H1 (cell line): ENCODE measurements at regions not wholly inside any gene's neighbourhood (a gene's known extent, or its start where the extent isn't known, plus 50 kb on each side); places are given as distances from the start of the nearest gene placed in this dataset.

ENCODE experiments used
- CTCF ChIA-PET: fragments of 300-600 bp; sonication (Branson Sonifier 250); formaldehyde crosslinking; loops from one replicate; lab custom pipeline; 2021; ENCODE audit not compliant: partially characterized antibody; lab: Charles Lee
- POLR2A ChIA-PET: fragments of 300-600 bp; sonication (Branson Sonifier 250); formaldehyde crosslinking; loops from one replicate; lab custom pipeline; 2021; ENCODE audit warnings: inconsistent platforms; ENCODE audit not compliant: partially characterized antibody; lab: Charles Lee
- DNase-seq, 2 experiments: peaks; one replicate each; pipeline versions ENCODE4 v3.0.0 to v3.0.0-alpha.2; 2010 to 2022; ENCODE audit warnings: low spot score in 2 of 2, low read depth in 1 of 2, mixed read lengths in 1 of 2
- FAIRE-seq: peaks from 2 replicates; lab custom pipeline; 2011; peaks lifted over from hg19 to GRCh38; lab: Jason Lieb, UNC
- H2AFZ ChIP-seq: 2 replicates; pipeline ENCODE4 v1.8.1; 2012; ENCODE audit warnings: low read length, inconsistent platforms
- H2AK5ac ChIP-seq: 2 replicates; pipeline ENCODE4 v1.6.1; 2013; ENCODE audit warnings: low read depth, low read length
- H2BK120ac ChIP-seq: replicated peaks from 2 replicates; pipeline ENCODE3; 2013; ENCODE audit warnings: low read depth, low read length, inconsistent platforms
- H2BK12ac ChIP-seq: 2 replicates; pipeline ENCODE4 v1.6.1; 2013; ENCODE audit warnings: low read depth, low read length
- H2BK15ac ChIP-seq: 2 replicates; pipeline ENCODE4 v1.6.1; 2013; ENCODE audit warnings: low read length
- H2BK20ac ChIP-seq: 2 replicates; pipeline ENCODE4 v1.6.1; 2013; ENCODE audit warnings: low read length
- H2BK5ac ChIP-seq: 2 replicates; pipeline ENCODE4 v1.6.1; 2013; ENCODE audit warnings: low read depth, low read length
- H3K14ac ChIP-seq: 2 replicates; pipeline ENCODE4 v1.6.1; 2013; ENCODE audit warnings: inconsistent platforms; ENCODE audit not compliant: insufficient read length
- H3K18ac ChIP-seq: 2 replicates; pipeline ENCODE4 v1.6.1; 2013; ENCODE audit warnings: low read length; ENCODE audit errors: extremely low read depth
- H3K23ac ChIP-seq: 2 replicates; pipeline ENCODE4 v1.6.1; 2013; ENCODE audit warnings: inconsistent platforms; ENCODE audit not compliant: insufficient read length
- H3K23me2 ChIP-seq: 2 replicates; pipeline ENCODE4 v1.6.1; 2013; ENCODE audit warnings: low read depth, low read length
- H3K27ac ChIP-seq: 2 replicates; pipeline ENCODE4 v1.6.1; 2011; ENCODE audit warnings: low read depth, low read length, inconsistent platforms
- H3K27me3 ChIP-seq, 4 experiments: replicated peaks in 1 of 4; 1 replicate in 1 of 4; 2 replicates in 3 of 4; pipeline versions ENCODE4 v1.6.1 to v1.8.1; 2011 to 2013; ENCODE audit warnings: low read length in 3 of 4, mild to moderate bottlenecking in 3 of 4, inconsistent platforms in 2 of 4, mixed read lengths in 2 of 4, moderate library complexity in 1 of 4; ENCODE audit not compliant: control insufficient read depth in 3 of 4, insufficient read depth in 3 of 4; ENCODE audit errors: extremely low read depth in 1 of 4
- H3K36me3 ChIP-seq, 4 experiments: 2 replicates each; pipeline versions ENCODE4 v1.6.1 to v1.8.1; 2011 to 2013; ENCODE audit warnings: mild to moderate bottlenecking in 4 of 4, low read length in 3 of 4, moderate library complexity in 2 of 4, control low read depth in 1 of 4, inconsistent platforms in 1 of 4; ENCODE audit not compliant: insufficient read depth in 4 of 4, control insufficient read depth in 2 of 4
- H3K4ac ChIP-seq: replicated peaks from 2 replicates; pipeline ENCODE3; 2013; ENCODE audit warnings: low read length, low read depth, mixed read lengths, inconsistent platforms; ENCODE audit not compliant: insufficient read length
- H3K4me1 ChIP-seq, 4 experiments: replicated peaks in 1 of 4; 1 replicate in 1 of 4; 2 replicates in 3 of 4; pipeline versions ENCODE4 v1.6.1 to v1.8.1; 2011 to 2013; ENCODE audit warnings: low read length in 3 of 4, inconsistent platforms in 2 of 4, mixed read lengths in 1 of 4; ENCODE audit not compliant: insufficient read depth in 4 of 4, control insufficient read depth in 3 of 4
- H3K4me2 ChIP-seq, 2 experiments: 2 replicates each; pipeline versions ENCODE4 v1.6.1 to v1.8.1; 2011 to 2013; ENCODE audit warnings: low read depth in 2 of 2, low read length in 2 of 2, control low read depth in 1 of 2, inconsistent platforms in 1 of 2, mild to moderate bottlenecking in 1 of 2; ENCODE audit not compliant: insufficient read depth in 1 of 2
- H3K4me3 ChIP-seq, 4 experiments: fragments of 200-600, 300-600 bp in 1 of 4; sonication (generic), shearing (Covaris generic), sonication (Bioruptor Twin) in 1 of 4; 2 replicates each; pipeline versions ENCODE4 v1.5.1 to v1.8.1; 2011 to 2016; ENCODE audit warnings: low read length in 4 of 4, low read depth in 3 of 4, control low read depth in 2 of 4, inconsistent platforms in 2 of 4, mild to moderate bottlenecking in 2 of 4, mixed read lengths in 1 of 4, moderate library complexity in 1 of 4; ENCODE audit not compliant: insufficient read depth in 2 of 4; ENCODE audit errors: extremely low read depth in 1 of 4
- H3K56ac ChIP-seq: replicated peaks from 2 replicates; pipeline ENCODE3; 2013; ENCODE audit warnings: low read depth, mild to moderate bottlenecking, mixed read lengths, low read length, inconsistent platforms; ENCODE audit not compliant: insufficient read length
- H3K79me1 ChIP-seq: 2 replicates; pipeline ENCODE4 v1.6.1; 2013; ENCODE audit warnings: low read depth, low read length, control low read depth
- H3K79me2 ChIP-seq, 2 experiments: 2 replicates each; pipeline versions ENCODE4 v1.6.1 to v1.8.1; 2012 to 2013; ENCODE audit warnings: low read length in 2 of 2, mild to moderate bottlenecking in 2 of 2, inconsistent platforms in 1 of 2; ENCODE audit not compliant: insufficient read depth in 2 of 2, control insufficient read depth in 1 of 2
- H3K9ac ChIP-seq, 4 experiments: replicated peaks in 1 of 4; 1 replicate in 1 of 4; 2 replicates in 3 of 4; pipeline versions ENCODE4 v1.6.1 to v1.8.1; 2011 to 2013; ENCODE audit warnings: low read depth in 3 of 4, low read length in 3 of 4, control low read depth in 2 of 4, mild to moderate bottlenecking in 2 of 4, moderate library complexity in 2 of 4, inconsistent platforms in 1 of 4; ENCODE audit errors: extremely low read depth in 1 of 4
- H3K9me3 ChIP-seq, 2 experiments: 2 replicates each; pipeline versions ENCODE4 v1.6.1 to v1.8.1; 2012 to 2013; ENCODE audit warnings: mild to moderate bottlenecking in 2 of 2, moderate library complexity in 2 of 2, control low read depth in 1 of 2, inconsistent platforms in 1 of 2, low read depth in 1 of 2, low read length in 1 of 2, mixed read lengths in 1 of 2; ENCODE audit not compliant: insufficient read depth in 2 of 2
- H4K20me1 ChIP-seq, 2 experiments: replicated peaks in 1 of 2; 2 replicates each; pipeline versions ENCODE3 to v1.8.1; 2011 to 2013; ENCODE audit warnings: inconsistent platforms in 2 of 2, low read length in 2 of 2, mild to moderate bottlenecking in 1 of 2; ENCODE audit not compliant: insufficient read depth in 2 of 2, control insufficient read depth in 1 of 2
- H4K5ac ChIP-seq: 2 replicates; pipeline ENCODE4 v1.6.1; 2013; ENCODE audit warnings: low read length, low read depth, mixed read lengths, inconsistent platforms; ENCODE audit not compliant: insufficient read length
- H4K8ac ChIP-seq: 2 replicates; pipeline ENCODE4 v1.8.0; 2013; ENCODE audit warnings: mild to moderate bottlenecking, moderate library complexity, low read length, inconsistent platforms; ENCODE audit not compliant: insufficient read depth; ENCODE audit errors: extremely low read depth
- H4K91ac ChIP-seq: replicated peaks from 2 replicates; pipeline ENCODE3; 2013; ENCODE audit warnings: low read length, mixed read lengths, inconsistent platforms; ENCODE audit not compliant: insufficient read length
- ASH2L ChIP-seq: fragments of 200-600, 300-600 bp; sonication (generic); IDR thresholded peaks from one replicate; pipeline ENCODE4 v1.7.1; 2017; ENCODE audit warnings: low read length
- CEBPB ChIP-seq: IDR thresholded peaks from 2 replicates; pipeline ENCODE4 v1.6.1; 2012; ENCODE audit warnings: low read depth, low read length
- GABPA ChIP-seq: IDR thresholded peaks from 2 replicates; pipeline ENCODE4 v1.6.1; 2011; ENCODE audit warnings: mild to moderate bottlenecking, low read length, moderate library complexity, borderline replicate concordance; ENCODE audit not compliant: insufficient read depth
- HDAC2 ChIP-seq, 2 experiments: fragments of 300-600 bp in 1 of 2; sonication (generic) in 1 of 2; IDR thresholded peaks; 2 replicates each; pipeline ENCODE4 v1.6.1; 2011 to 2012; ENCODE audit warnings: low read depth in 2 of 2, low read length in 2 of 2, mild to moderate bottlenecking in 2 of 2, moderate library complexity in 2 of 2, borderline replicate concordance in 1 of 2, inconsistent platforms in 1 of 2
- JUN ChIP-seq: IDR thresholded peaks from 2 replicates; pipeline ENCODE4 v1.6.1; 2011; ENCODE audit warnings: low read depth, mild to moderate bottlenecking, improper control_type of control experiment, low read length
- KDM4A ChIP-seq: IDR thresholded peaks from one replicate; pipeline ENCODE4 v1.7.1; 2012; ENCODE audit warnings: low read depth, mild to moderate bottlenecking, moderate library complexity, low read length, inconsistent platforms; ENCODE audit not compliant: severe bottlenecking
- NANOG ChIP-seq: IDR thresholded peaks from 2 replicates; pipeline ENCODE4 v1.6.1; 2011; ENCODE audit warnings: low read length, low read depth, mild to moderate bottlenecking, inconsistent platforms; ENCODE audit not compliant: insufficient read depth, poor library complexity, severe bottlenecking
- RXRA ChIP-seq: IDR thresholded peaks from 2 replicates; pipeline ENCODE4 v1.6.1; 2011; ENCODE audit warnings: low read depth, mild to moderate bottlenecking, low read length, moderate library complexity; ENCODE audit not compliant: insufficient read depth
- SAP30 ChIP-seq: fragments of 300-600 bp; sonication (generic); IDR thresholded peaks from 2 replicates; pipeline ENCODE4 v1.7.1; 2012; ENCODE audit warnings: low read length, moderate library complexity, mild to moderate bottlenecking, inconsistent platforms; ENCODE audit not compliant: insufficient read depth, insufficient replicate concordance
- SIN3A ChIP-seq, 2 experiments: IDR thresholded peaks in 1 of 2; conservative IDR thresholded peaks in 1 of 2; 2 replicates each; pipeline ENCODE4 v1.6.1; 2011 to 2012; ENCODE audit warnings: low read length in 2 of 2, improper control_type of control experiment in 1 of 2, low read depth in 1 of 2, mild to moderate bottlenecking in 1 of 2
- SP1 ChIP-seq: IDR thresholded peaks from 2 replicates; pipeline ENCODE4 v1.6.1; 2011; ENCODE audit warnings: low read depth, low read length
- SP2 ChIP-seq: IDR thresholded peaks from 2 replicates; pipeline ENCODE4 v1.6.1; 2012; ENCODE audit warnings: mild to moderate bottlenecking, low read length, inconsistent platforms
- TEAD4 ChIP-seq: IDR thresholded peaks from 2 replicates; pipeline ENCODE4 v1.6.1; 2012; ENCODE audit warnings: low read depth, low read length, inconsistent platforms, mixed read lengths
- WGBS, 2 experiments: shearing (Covaris generic) in 1 of 2; methylation state at CpG; one replicate each; pipeline versions ENCODE4 v1.1.6 to v1.1.7; 2013 to 2015; ENCODE audit warnings: low lambda C conversion rate in 2 of 2, mixed read lengths in 2 of 2, inconsistent platforms in 1 of 2, low coverage in 1 of 2, missing lambda C conversion rate in 1 of 2; ENCODE audit not compliant: insufficient replicate concordance in 2 of 2, insufficient coverage in 1 of 2, insufficient read length in 1 of 2; ENCODE audit errors: extremely low coverage in 1 of 2, missing lambda C conversion rate in 1 of 2; 5-methylcytosine and 5-hydroxymethylcytosine counted together
- TF ChIP-seq, protein P1 (sequence below): IDR thresholded peaks from 2 replicates; pipeline ENCODE4 v1.6.1; 2011; ENCODE audit warnings: low read length, improper control_type of control experiment

DNA sequence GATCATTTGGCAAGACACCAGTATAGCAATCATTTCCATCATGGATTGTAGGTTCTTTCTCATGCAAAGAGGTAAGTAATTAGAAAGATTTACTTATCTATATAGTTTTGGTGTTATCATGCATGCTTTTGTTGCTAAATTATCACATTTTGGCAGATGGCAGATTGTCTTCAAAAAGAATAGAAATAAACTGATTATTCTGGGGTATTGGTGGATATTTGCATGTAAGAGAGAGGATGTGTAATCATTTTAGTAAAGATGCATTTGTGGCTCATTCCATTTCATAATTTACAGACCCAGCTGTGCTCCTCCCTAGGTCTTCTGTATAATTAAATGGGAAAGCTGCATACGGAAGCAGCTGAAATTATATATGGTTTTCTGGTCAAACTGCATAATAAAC, 875.7 kb upstream of the ANO3 start:
- no peak overlapping the region for H2AK5ac ChIP-seq
- CTCF ChIA-PET, result no interaction called here
- no peaks in the 10 kb centered on the region for H4K20me1 ChIP-seq
- no peak overlapping the region for H2BK15ac ChIP-seq
- FAIRE-seq (no peak), DNase-seq (no peak)
- no peaks in the 10 kb centered on the region for H3K79me1 ChIP-seq
- H3K23me2 ChIP-seq, result no peaks in the 10 kb centered on the region
- 89% methylated on average over 1 of the region's 1 CpG; no CpG with 5 or more reads in 1 of the 2 experiments for WGBS, 2 experiments
- no peak overlapping the region for H3K18ac ChIP-seq
- no peaks in the 10 kb centered on the region for H3K9me3 ChIP-seq
- no peak overlapping the region for H3K4ac ChIP-seq
- H2AFZ ChIP-seq, result no peak overlapping the region
- no peak overlapping the region for H3K56ac ChIP-seq
- no peak overlapping the region for H3K9ac ChIP-seq
- no peak overlapping the region for H4K91ac ChIP-seq
- no peak overlapping the region for H4K8ac ChIP-seq
- no peak overlapping the region for H3K23ac ChIP-seq
- H3K14ac ChIP-seq, result no peak overlapping the region
- no peak overlapping the region for H4K5ac ChIP-seq
- H2BK120ac ChIP-seq, result no peak overlapping the region
- H3K27ac ChIP-seq, result no peak overlapping the region
- POLR2A ChIA-PET, result no interaction called here
- H2BK5ac ChIP-seq, result no peak overlapping the region
- H3K79me2 ChIP-seq, result no peaks in the 10 kb centered on the region
- no peak overlapping the region for H2BK20ac ChIP-seq
- H3K4me3 ChIP-seq, result no peak overlapping the region
- H3K27me3 ChIP-seq, result no peaks in the 10 kb centered on the region
- no peaks in the 10 kb centered on the region for H3K4me1 ChIP-seq
- no peak overlapping the region for H3K4me2 ChIP-seq
- H3K36me3 ChIP-seq, result no peaks in the 10 kb centered on the region
- no peak overlapping the region for H2BK12ac ChIP-seq
- no peak for TF ChIP-seq SP2
- no peak for TF ChIP-seq TEAD4
- TF ChIP-seq CEBPB, result no peak
- TF ChIP-seq JUN, result no peak
- TF ChIP-seq HDAC2 (IDR thresholded peaks at IDR 0.05; ENCODE audit: borderline replicate concordance in 1 of 2, low read depth in 2 of 2, low read length in 2 of 2), result no peak
- TF ChIP-seq, protein P1, sequence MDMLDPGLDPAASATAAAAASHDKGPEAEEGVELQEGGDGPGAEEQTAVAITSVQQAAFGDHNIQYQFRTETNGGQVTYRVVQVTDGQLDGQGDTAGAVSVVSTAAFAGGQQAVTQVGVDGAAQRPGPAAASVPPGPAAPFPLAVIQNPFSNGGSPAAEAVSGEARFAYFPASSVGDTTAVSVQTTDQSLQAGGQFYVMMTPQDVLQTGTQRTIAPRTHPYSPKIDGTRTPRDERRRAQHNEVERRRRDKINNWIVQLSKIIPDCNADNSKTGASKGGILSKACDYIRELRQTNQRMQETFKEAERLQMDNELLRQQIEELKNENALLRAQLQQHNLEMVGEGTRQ, result no peak
- no peak for TF ChIP-seq GABPA
- no peak for TF ChIP-seq KDM4A
- no peak for TF ChIP-seq RXRA
- no peak for TF ChIP-seq NANOG
- TF ChIP-seq SIN3A (conservative IDR thresholded peaks at IDR 0.05 in 1 of 2, IDR thresholded peaks at IDR 0.05 in 1 of 2; ENCODE audit: low read depth in 1 of 2, low read length in 2 of 2), result no peak
- no peak for TF ChIP-seq SAP30
- no peak for TF ChIP-seq ASH2L
- TF ChIP-seq SP1, result no peak
